H7 (cell line): ENCODE measurements at regions not wholly inside any gene's neighbourhood (a gene's known extent, or its start where the extent isn't known, plus 50 kb on each side); places are given as distances from the start of the nearest gene placed in this dataset.

Experiments used
- DNase-seq: peaks from one replicate; pipeline ENCODE4 v3.0.0; 2012
- H3K27me3 ChIP-seq: 2 replicates; pipeline ENCODE4 v1.6.0; 2011; ENCODE audit warnings: mild to moderate bottlenecking, low read length; ENCODE audit not compliant: control insufficient read depth, insufficient read depth
- H3K36me3 ChIP-seq: replicated peaks from 2 replicates; pipeline ENCODE4 v1.5.1; 2011; ENCODE audit warnings: low read length; ENCODE audit not compliant: control insufficient read depth, insufficient read depth
- H3K4me3 ChIP-seq: 2 replicates; pipeline ENCODE4 v1.5.1; 2011; ENCODE audit warnings: low read depth, mild to moderate bottlenecking, control low read depth, low read length, moderate library complexity; ENCODE audit not compliant: insufficient read depth

DNA sequence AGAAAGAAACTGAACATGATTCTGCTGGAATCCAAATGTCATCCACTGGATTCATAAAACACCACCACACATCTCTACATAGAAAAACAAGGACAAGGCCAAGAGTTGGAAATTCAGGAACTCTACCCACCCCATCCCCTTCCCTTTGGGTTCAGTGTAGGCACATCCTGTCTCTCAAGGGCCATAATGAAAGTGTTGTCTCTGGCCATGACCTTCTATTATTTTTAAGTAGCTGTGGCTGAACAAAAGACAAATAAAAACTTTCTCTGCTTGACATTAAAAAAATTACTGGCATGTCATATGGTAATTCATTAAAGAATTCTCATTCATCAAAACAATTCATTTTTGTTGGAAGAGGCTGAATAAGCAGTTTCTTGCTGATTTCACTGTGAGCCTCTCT, 54.9 kb upstream of the ZBTB18 start:
- H3K4me3 ChIP-seq = no peak overlapping the region
- DNase-seq = no peak
- no peaks in the 10 kb centered on the region for H3K27me3 ChIP-seq
- no peaks in the 10 kb centered on the region for H3K36me3 ChIP-seq

GRCh38 chr1:243991650-243992049, 59.4 kb upstream of the ZBTB18 start:
- no peaks in the 10 kb centered on the region for H3K27me3 ChIP-seq
- H3K36me3 ChIP-seq = no peaks in the 10 kb centered on the region
- no peak for DNase-seq
- H3K4me3 ChIP-seq = no peak overlapping the region

- no peak overlapping the region for H3K4me3 ChIP-seq
- DNase-seq = no peak
- H3K27me3 ChIP-seq = no peaks in the 10 kb centered on the region
- H3K36me3 ChIP-seq = no peaks in the 10 kb centered on the region
These were observed 66.3 kb upstream of the ZBTB18 start for GRCh38 chr1:243984788-243985187.

DNA sequence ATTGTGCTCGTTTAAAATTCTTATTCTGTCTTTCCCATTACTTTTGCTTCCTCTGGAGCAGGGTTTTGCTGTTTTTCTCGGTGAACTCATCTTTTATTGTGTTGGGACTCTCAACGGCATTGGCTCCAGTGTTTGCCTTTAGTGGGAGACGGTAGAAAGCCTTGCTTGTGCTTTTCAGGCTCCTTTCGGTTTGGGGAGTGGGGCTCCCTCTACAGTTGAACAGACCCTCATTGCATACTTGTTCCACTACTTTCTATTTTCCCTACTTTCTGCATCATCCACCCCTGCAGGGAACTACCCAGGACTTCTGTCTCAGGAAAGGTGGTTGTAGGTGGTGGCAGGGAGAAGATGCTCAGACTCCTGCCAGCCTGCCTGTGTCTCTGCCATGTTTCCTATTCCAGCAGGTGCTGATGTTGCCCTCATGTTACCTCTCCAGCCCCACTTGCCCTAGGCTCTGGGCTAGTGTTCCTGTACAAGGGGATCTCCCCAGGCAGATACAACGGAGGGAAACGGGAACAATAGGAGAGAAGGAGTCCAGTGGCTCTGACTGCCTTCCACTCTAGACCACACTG, 68.5 kb upstream of the ZBTB18 start:
- DNase-seq = peak; percentile 75
- Histone ChIP-seq H3K4me3 (no peak overlapping the region), H3K27me3 (no peaks in the 10 kb centered on the region), H3K36me3 (no peaks in the 10 kb centered on the region)

GRCh38 chr1:243980471-243980870, 70.6 kb upstream of the ZBTB18 start:
- H3K4me3 ChIP-seq = no peak overlapping the region
- H3K27me3 ChIP-seq = no peaks in the 10 kb centered on the region
- DNase-seq = no peak
- H3K36me3 ChIP-seq = no peaks in the 10 kb centered on the region

DNA sequence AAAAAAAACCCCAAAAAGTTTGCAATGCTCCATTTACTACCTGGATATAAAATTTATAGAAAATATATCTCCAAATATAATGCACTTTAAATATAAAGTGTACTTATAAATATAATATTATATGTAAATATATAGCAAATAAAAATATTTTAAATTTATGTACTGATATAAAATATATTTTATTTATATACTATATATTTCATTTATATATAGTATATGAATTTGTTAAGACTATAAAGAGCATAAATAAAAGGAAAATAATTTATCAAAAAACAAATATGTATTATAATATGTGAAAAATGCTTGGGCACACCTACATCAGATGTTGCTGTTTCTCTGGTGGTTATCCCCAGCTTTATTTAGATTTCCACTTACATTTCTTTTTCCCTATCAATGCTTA, 71.0 kb upstream of the ZBTB18 start:
- no peaks in the 10 kb centered on the region for H3K36me3 ChIP-seq
- H3K27me3 ChIP-seq = no peaks in the 10 kb centered on the region
- no peak for DNase-seq
- H3K4me3 ChIP-seq = no peak overlapping the region

DNA sequence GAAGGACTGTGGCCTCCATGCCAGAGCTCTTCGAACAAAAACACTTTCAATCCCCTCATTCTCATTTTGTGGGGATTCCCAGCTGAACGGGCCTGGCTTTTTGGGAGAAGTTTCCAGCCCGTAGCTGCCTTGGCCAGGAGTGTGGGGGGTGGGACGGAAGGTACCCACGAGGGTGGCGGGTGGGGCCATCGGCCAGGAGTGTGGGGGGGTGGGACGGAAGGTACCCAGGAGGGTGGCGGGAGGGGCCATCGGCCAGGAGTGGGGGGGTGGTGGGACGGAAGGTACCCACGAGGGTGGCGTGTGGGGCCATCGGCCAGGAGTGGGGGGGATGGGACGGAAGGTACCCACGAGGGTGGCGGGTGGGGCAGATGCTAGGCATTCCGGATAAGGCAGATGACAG, 71.7 kb upstream of the ZBTB18 start:
- H3K36me3 ChIP-seq = no peaks in the 10 kb centered on the region
- peak; percentile 39 for DNase-seq
- H3K4me3 ChIP-seq = no peak overlapping the region
- no peaks in the 10 kb centered on the region for H3K27me3 ChIP-seq

GRCh38 chr1:243977094-243977493, 74.0 kb upstream of the ZBTB18 start:
- Histone ChIP-seq H3K4me3 (no peak overlapping the region), H3K27me3 (no peaks in the 10 kb centered on the region), H3K36me3 (no peaks in the 10 kb centered on the region)
- no peak for DNase-seq

GRCh38 chr1:243974451-243975292, 76.4 kb upstream of the ZBTB18 start:
- DNase-seq = no peak
- no peaks in the 10 kb centered on the region for H3K36me3 ChIP-seq
- no peak overlapping the region for H3K4me3 ChIP-seq
- H3K27me3 ChIP-seq = no peaks in the 10 kb centered on the region

DNA sequence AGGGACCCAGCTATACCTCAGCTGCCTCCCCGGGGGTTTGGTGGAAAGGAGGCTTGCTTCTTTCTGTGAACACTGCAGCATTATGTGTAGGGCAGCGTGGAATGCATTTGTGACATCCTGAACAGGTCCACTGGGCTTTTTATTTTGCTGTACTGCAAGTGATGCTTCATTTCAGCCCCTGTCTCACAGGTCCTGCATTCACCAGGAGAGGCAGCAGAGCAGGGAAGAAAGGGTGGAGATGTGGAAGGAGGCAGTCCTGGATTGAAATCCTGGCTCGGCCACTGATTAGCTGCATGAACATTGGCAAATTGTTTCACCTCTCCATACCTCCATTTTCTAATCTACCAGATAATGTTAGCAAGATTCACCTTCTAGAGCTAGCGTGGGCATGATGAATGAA, 77.9 kb upstream of the ZBTB18 start:
- H3K36me3 ChIP-seq = no peaks in the 10 kb centered on the region
- no peaks in the 10 kb centered on the region for H3K27me3 ChIP-seq
- no peak overlapping the region for H3K4me3 ChIP-seq
- peak; percentile 29 for DNase-seq

DNA sequence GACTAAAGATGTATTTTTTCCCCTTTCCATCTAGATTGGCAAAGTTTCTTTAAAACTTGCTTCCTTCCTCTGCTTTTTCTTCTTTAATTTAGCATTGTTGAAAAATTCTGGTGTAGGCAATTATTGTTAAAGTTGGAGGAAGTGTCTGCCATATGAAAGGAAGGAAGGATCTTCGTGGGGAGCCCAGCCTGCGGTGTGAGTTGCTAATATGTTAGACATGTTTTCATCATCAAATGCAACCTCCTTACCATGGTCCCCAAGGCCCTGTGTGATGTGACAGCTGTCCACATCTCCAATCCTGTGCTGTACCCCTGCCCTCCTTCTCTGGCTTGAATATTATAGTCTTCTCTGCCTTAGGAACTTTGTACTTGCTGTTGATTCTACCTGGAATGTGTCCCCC, 81.0 kb upstream of the ZBTB18 start:
- DNase-seq = no peak
- Histone ChIP-seq H3K27me3 (no peaks in the 10 kb centered on the region), H3K36me3 (no peaks in the 10 kb centered on the region), H3K4me3 (no peak overlapping the region)

DNA sequence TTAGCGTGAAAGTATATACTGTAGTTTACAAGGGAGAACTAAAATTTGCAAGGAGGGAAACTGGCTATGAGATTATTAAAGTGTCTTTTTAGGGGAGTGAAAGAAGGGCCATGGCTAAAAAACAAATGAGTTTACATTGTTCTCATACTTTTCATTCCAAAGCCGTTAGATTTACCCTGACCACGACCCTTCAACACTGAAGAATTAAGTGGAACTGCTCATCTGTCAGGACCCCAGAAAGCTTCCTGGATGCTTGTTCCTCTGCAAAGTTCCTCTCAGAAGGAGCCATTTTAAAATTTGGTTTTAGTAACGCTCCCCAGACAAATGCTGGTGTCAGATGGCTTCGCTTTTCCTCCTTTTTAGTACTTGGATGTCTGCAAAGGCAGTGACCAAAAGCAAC, 82.7 kb upstream of the ZBTB18 start:
- Histone ChIP-seq H3K27me3 (no peaks in the 10 kb centered on the region), H3K4me3 (no peak overlapping the region), H3K36me3 (no peaks in the 10 kb centered on the region)
- no peak for DNase-seq

DNA sequence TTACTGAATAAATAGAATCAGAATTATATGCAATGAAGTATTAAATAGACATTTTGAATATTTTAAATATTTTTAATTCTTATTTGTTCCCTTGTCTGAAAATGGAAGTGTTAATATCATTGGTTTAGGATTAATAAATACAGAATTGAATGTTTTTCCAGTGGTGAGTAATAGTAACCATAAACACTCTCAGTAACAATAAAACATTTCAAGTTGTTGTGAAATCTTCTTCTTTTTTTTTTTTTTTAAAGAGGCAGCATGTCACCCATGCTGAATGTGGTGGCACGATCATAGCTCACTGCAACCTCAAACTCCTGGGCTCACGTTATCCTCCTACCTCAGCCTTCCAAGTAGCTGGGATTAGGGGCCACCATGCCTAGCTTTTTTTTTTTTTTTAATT, 86.2 kb upstream of the ZBTB18 start:
- Histone ChIP-seq H3K36me3 (no peaks in the 10 kb centered on the region), H3K27me3 (no peaks in the 10 kb centered on the region), H3K4me3 (no peak overlapping the region)
- no peak for DNase-seq

- no peaks in the 10 kb centered on the region for H3K27me3 ChIP-seq
- no peak for DNase-seq
- H3K36me3 ChIP-seq = no peaks in the 10 kb centered on the region
- no peak overlapping the region for H3K4me3 ChIP-seq
These were observed 87.5 kb upstream of the ZBTB18 start for GRCh38 chr1:243963571-243963970.

- H3K27me3 ChIP-seq = no peaks in the 10 kb centered on the region
- no peak for DNase-seq
- H3K4me3 ChIP-seq = no peak overlapping the region
- no peaks in the 10 kb centered on the region for H3K36me3 ChIP-seq
These were observed 88.5 kb upstream of the ZBTB18 start for GRCh38 chr1:243962541-243962940.
